Esophagus (tissue), 2 donors: ENCODE measurements at regions not wholly inside any gene's neighbourhood (a gene's known extent, or its start where the extent isn't known, plus 50 kb on each side); places are given as distances from the start of the nearest gene placed in this dataset.

Experiments
- H3K27ac ChIP-seq, 2 donors: one replicate each; pipeline ENCODE4 v1.5.1; 2013; ENCODE audit warnings: low read depth in 2 of 2, mild to moderate bottlenecking in 2 of 2, inconsistent platforms in 1 of 2, low read length in 1 of 2, moderate library complexity in 1 of 2
- H3K27me3 ChIP-seq, 2 donors: one replicate each; pipeline ENCODE4 v1.6.1; 2013; ENCODE audit warnings: low read length in 2 of 2, control low read depth in 1 of 2, mild to moderate bottlenecking in 1 of 2; ENCODE audit not compliant: insufficient read depth in 2 of 2, control insufficient read depth in 1 of 2
- H3K36me3 ChIP-seq, 2 donors: one replicate each; pipeline ENCODE4 v1.6.1; 2013; ENCODE audit warnings: low read length in 1 of 2; ENCODE audit not compliant: control insufficient read depth in 2 of 2, insufficient read depth in 2 of 2
- H3K4me1 ChIP-seq, 2 donors: one replicate each; pipeline ENCODE4 v1.6.1; 2013; ENCODE audit warnings: low read length in 1 of 2; ENCODE audit not compliant: control insufficient read depth in 2 of 2, insufficient read depth in 2 of 2
- H3K4me3 ChIP-seq, 2 donors: one replicate each; pipeline ENCODE4 v1.5.1; 2013; ENCODE audit warnings: low read length in 2 of 2, mild to moderate bottlenecking in 2 of 2, low read depth in 1 of 2, moderate library complexity in 1 of 2
- H3K9me3 ChIP-seq, 2 donors: one replicate each; pipeline ENCODE4 v1.6.1; 2013; ENCODE audit warnings: mild to moderate bottlenecking in 2 of 2, low read depth in 1 of 2, low read length in 1 of 2, moderate library complexity in 1 of 2; ENCODE audit not compliant: control insufficient read depth in 2 of 2, insufficient read depth in 1 of 2
- WGBS, 2 donors: extraction: QIAGEN DNeasy Blood & Tissue Kit; methylation state at CpG; one replicate each; pipeline ENCODE4 v1.1.7; 2013; 5-methylcytosine and 5-hydroxymethylcytosine counted together
- donor health status: healthy with polysubstance abuse.
- donor health status: Bipolar disorder and iron deficiency.

GRCh38 chr2:236986524-236987330 lies 99.0 kb upstream of the COPS8 start:
- no peak overlapping the region for H3K27ac ChIP-seq

DNA sequence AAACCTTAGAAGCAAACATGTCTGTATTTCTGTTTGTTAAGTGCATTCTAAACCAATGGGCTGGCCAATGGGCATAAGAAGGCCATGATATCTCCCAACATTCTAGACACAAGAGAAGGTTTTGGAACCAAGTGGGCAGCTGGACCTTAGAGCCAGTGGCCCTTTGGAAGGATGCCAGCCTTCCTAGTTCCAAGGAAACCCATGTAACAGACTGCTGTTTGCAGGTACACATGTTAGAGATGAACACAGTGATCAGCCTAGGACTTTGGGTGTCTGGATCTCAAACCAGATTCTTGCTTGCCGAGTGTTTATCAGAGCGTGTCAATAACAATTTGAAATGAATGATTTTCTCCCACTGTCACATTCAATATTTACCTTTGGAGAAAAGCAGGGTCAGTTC lies 97.5 kb upstream of the COPS8 start:
- Histone ChIP-seq H3K9me3 (peaks cover 0 to 1% of the 10 kb centered on the region in 2 donors), H3K4me1 (no peaks in the 10 kb centered on the region), H3K27ac (peak overlapping the region in 1 of 2 donors; percentile 49), H3K4me3 (no peak overlapping the region), H3K27me3 (no peaks in the 10 kb centered on the region), H3K36me3 (no peaks in the 10 kb centered on the region)
- 88 to 89% methylated on average over 2 of the region's 2 CpGs for WGBS, 2 donors

More at GRCh38 chr2:236986524-236987330, 99.0 kb upstream of the COPS8 start:
- Histone ChIP-seq H3K4me1 (no peaks in the 10 kb centered on the region), H3K27me3 (no peaks in the 10 kb centered on the region), H3K4me3 (no peak overlapping the region), H3K36me3 (no peaks in the 10 kb centered on the region), H3K9me3 (peaks cover 0 to 6% of the 10 kb centered on the region in 2 donors)
- 81% methylated on average over 10 of the region's 10 CpGs for WGBS, 2 donors

DNA sequence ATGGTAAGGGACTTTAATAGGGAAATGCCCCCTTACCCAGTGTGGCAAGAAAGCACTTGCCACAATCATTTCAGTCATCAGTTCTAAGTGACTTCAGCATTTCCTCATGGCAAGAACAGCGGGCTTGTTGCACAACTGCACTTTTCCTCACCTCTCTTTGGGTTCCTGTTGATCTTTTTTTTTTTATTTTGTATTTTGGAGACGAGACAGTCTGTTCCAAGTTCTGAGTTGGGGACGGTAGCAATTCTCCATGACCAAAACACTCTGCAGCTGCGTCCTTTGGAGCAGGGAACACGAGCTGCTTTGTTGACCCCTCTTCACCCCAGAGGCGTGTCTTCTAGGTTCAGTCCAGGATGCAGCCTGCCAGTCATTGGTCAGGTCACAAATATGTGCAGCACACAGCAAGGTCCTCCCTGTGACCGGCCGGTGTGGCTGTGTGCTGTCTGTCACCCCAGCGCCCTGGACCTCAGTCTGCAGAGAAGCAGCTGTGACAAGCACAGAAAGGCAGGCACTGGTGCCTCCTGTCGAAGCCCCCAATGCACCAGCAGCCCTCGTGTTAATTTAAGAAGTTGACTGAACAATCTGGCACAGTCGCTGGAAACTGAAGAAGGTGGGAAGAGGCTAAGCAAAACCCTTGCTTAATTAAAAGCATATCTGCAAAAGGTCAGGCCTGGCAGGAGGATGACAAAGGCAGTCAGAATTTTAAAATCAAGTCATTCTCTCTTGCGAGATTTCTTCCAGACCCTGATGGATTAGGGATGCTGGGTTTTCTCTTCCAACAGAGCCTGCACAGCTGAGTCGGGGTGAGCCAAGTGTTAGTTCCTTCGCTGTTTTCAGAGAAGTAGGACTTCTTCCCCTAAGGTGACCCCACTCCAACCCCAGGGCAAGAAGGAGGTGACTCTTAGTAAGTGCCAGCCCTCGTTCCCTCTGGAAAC lies 96.7 kb upstream of the COPS8 start:
- peaks cover 0 to 1% of the 10 kb centered on the region in 2 donors for H3K9me3 ChIP-seq
- H3K27ac ChIP-seq: peak overlapping the region in 1 of 2 donors; percentile 54
- H3K36me3 ChIP-seq: no peaks in the 10 kb centered on the region
- no peaks in the 10 kb centered on the region for H3K4me1 ChIP-seq
- 54 to 60% methylated on average over 16 of the region's 16 CpGs for WGBS, 2 donors
- no peak overlapping the region for H3K4me3 ChIP-seq
- H3K27me3 ChIP-seq: no peaks in the 10 kb centered on the region

DNA sequence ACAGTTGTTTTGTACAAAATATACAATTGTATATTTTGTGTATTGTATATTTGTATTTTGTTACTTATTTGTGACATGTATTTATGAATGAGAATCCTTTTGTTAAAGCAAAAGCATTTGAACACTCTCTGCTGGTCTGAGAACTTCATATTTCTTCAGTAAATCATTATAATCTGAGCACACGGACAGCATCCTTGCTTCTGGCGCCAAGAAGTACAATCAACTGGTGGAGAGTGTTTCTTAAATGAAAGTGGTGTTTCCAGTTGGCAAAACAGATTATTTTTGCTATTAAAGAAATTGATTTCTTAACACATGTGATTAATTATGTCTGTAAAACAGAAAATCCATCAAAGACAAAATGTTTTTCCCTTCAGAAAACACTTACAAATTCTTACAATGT lies 95.1 kb upstream of the COPS8 start:
- no peaks in the 10 kb centered on the region for H3K4me1 ChIP-seq
- H3K36me3 ChIP-seq: no peaks in the 10 kb centered on the region
- H3K27ac ChIP-seq: no peak overlapping the region
- 62 to 65% methylated on average over 2 of the region's 2 CpGs for WGBS, 2 donors
- no peak overlapping the region for H3K4me3 ChIP-seq
- no peaks in the 10 kb centered on the region for H3K27me3 ChIP-seq
- H3K9me3 ChIP-seq: peaks cover 0 to 1% of the 10 kb centered on the region in 2 donors

DNA sequence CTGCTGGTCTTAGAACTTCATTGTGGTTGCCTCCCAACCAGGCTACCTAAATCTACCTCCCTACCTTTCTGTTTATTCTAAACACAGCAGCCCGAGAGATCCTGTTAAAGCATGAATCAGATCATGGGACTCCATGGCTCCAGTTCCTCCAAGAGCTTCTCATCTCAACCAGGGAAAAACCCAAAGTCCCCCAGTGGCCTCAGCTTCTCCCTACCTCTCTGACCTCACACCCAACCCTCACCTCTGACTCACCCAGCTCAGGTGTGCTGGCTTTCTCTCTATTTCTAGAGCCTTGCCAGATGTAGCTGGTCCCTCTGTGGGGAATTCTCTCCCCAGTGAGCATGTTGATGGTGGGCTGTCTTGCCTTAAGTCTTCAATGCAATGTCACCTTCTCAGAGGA lies 93.8 kb upstream of the COPS8 start:
- no peaks in the 10 kb centered on the region for H3K36me3 ChIP-seq
- no peak overlapping the region for H3K27ac ChIP-seq
- 66 to 93% methylated on average over 1 of the region's 1 CpG for WGBS, 2 donors
- peaks cover 0 to 1% of the 10 kb centered on the region in 2 donors for H3K9me3 ChIP-seq
- H3K4me1 ChIP-seq: no peaks in the 10 kb centered on the region
- H3K4me3 ChIP-seq: no peak overlapping the region
- no peaks in the 10 kb centered on the region for H3K27me3 ChIP-seq

DNA sequence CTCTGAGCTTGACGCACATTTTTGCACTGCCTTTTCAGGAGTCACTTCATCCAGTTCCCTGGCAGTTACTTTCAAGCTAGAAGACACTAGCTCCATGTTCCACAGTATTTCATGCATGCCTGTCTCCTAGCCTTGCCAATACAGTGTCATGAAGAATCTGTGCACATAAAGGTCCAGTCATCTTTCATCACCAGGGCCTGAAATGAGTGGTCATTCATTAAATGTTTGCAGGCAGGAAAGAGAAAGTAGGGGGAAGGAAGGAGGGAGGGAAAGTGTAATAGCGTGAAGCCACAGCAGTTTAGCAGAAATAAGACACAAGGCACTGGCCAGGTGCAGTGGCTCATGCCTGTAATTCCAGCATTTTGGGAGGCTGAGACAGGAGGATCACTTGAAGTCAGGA lies 92.4 kb upstream of the COPS8 start:
- H3K36me3 ChIP-seq: no peaks in the 10 kb centered on the region
- H3K27me3 ChIP-seq: no peaks in the 10 kb centered on the region
- H3K4me3 ChIP-seq: no peak overlapping the region
- H3K4me1 ChIP-seq: no peaks in the 10 kb centered on the region
- 90 to 91% methylated on average over 2 of the region's 2 CpGs for WGBS, 2 donors
- H3K27ac ChIP-seq: no peak overlapping the region
- H3K9me3 ChIP-seq: peaks cover 0 to 1% of the 10 kb centered on the region in 2 donors

DNA sequence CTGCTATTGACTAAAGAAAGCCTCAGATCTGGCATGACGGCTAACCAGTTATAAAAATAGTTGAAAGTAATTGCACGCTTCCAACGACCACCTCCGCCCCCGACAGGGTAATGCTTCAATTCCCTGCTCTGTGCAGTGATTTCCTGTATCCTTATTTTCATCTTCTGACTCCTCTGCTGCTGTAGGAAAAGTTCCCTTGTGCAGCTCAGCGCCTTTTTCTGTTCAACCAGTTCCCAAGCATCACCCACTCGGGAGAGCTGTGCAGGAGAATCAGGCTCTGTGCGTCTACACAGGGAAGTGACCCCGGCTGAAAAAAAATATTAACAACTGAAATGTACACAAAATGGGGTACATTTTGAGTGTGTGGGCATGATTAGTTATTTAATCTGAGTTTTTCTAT lies 91.3 kb upstream of the COPS8 start:
- peaks cover 0 to 1% of the 10 kb centered on the region in 2 donors for H3K9me3 ChIP-seq
- H3K36me3 ChIP-seq: no peaks in the 10 kb centered on the region
- no peaks in the 10 kb centered on the region for H3K27me3 ChIP-seq
- no peaks in the 10 kb centered on the region for H3K4me1 ChIP-seq
- no peak overlapping the region for H3K4me3 ChIP-seq
- no peak overlapping the region for H3K27ac ChIP-seq
- 75 to 79% methylated on average over 9 of the region's 9 CpGs for WGBS, 2 donors

DNA sequence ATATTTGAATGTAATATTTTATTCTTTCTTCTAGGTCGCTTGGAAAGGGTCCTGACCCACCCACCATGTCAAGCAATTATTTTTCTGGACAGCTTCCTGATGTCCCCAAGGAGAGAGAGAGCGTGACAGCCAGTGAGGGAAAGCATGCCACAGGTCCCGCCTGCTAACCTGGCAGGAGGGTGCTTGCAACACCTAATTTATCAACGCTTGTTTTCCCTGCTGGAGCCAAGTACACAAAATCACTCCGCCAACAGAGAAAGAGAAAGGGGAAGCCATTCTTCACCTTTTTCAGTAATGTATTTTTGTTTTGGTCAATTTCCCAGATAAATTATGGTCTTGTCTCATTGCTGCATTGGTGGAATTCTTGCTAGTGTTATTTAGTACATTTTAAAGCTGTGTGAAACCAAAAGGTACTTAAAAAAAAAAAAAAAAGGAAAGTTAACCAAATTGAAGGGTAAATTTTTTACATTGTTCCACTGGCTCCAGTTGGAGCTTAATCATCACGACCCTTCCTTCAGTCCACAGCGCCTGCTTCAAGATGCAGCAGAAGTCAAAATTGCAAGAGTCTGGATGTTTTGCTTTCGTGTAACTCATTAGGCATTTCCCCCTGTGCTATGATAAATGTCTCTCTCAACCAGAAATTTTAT lies 88.5 kb upstream of the COPS8 start:
- Histone ChIP-seq H3K27me3 (no peaks in the 10 kb centered on the region), H3K9me3 (no peaks in the 10 kb centered on the region), H3K27ac (no peak overlapping the region), H3K4me3 (no peak overlapping the region), H3K36me3 (no peaks in the 10 kb centered on the region), H3K4me1 (no peaks in the 10 kb centered on the region)
- WGBS, 2 donors: 61 to 71% methylated on average over 8 of the region's 8 CpGs

GRCh38 chr2:236998236-236998635 lies 87.5 kb upstream of the COPS8 start:
- 67% methylated on average over 1 of the region's 1 CpG for WGBS, 2 donors
- H3K4me1 ChIP-seq: no peaks in the 10 kb centered on the region
- no peaks in the 10 kb centered on the region for H3K36me3 ChIP-seq
- no peak overlapping the region for H3K27ac ChIP-seq
- no peak overlapping the region for H3K4me3 ChIP-seq
- H3K9me3 ChIP-seq: no peaks in the 10 kb centered on the region
- no peaks in the 10 kb centered on the region for H3K27me3 ChIP-seq
